SK-N-SH treated with all-trans-retinoic acid at 6 μM for 48 hours (cell line): ENCODE measurements at regions not wholly inside any gene's neighbourhood (a gene's known extent, or its start where the extent isn't known, plus 50 kb on each side); places are given as distances from the start of the nearest gene placed in this dataset.

ENCODE experiments used
- ARNTL ChIP-seq: fragments of 450-650 bp; formaldehyde crosslinking; IDR thresholded peaks from 2 replicates; pipeline ENCODE4 v1.5.0; 2020; ENCODE audit warnings: low read depth, mild to moderate bottlenecking, moderate library complexity, borderline replicate concordance
- ESRRG ChIP-seq: fragments of 250-450 bp; sonication (Bioruptor Pico); IDR thresholded peaks from 2 replicates; pipeline ENCODE4 v1.6.1; 2021; ENCODE audit warnings: mild to moderate bottlenecking
- OSR1 ChIP-seq: fragments of 250-450 bp; sonication (Bioruptor Pico); IDR thresholded peaks from 2 replicates; pipeline ENCODE4 v1.8.0; 2022; ENCODE audit warnings: moderate library complexity, mild to moderate bottlenecking, inconsistent platforms
- PATZ1 ChIP-seq: fragments of 250-450 bp; sonication (Bioruptor Pico); IDR thresholded peaks from 2 replicates; pipeline ENCODE4 v1.8.0; 2020; ENCODE audit warnings: mild to moderate bottlenecking, moderate library complexity, borderline replicate concordance
- TOX ChIP-seq: fragments of 250-450 bp; sonication (Bioruptor Pico); IDR thresholded peaks from 2 replicates; pipeline ENCODE4 v1.8.0; 2021; ENCODE audit warnings: mild to moderate bottlenecking, moderate library complexity, borderline replicate concordance
- ZFP3 ChIP-seq: fragments of 250-450 bp; sonication (Bioruptor Pico); IDR thresholded peaks from 2 replicates; pipeline ENCODE4 v1.5.0; 2020; ENCODE audit warnings: mild to moderate bottlenecking, moderate library complexity
- ZFP30 ChIP-seq: fragments of 450-650 bp; formaldehyde crosslinking; IDR thresholded peaks from 2 replicates; pipeline ENCODE4 v1.5.0; 2022; ENCODE audit warnings: mild to moderate bottlenecking, moderate library complexity

- no peak for TF ChIP-seq ZFP3
- TF ChIP-seq ARNTL (CRISPR knock-in tag), result no peak
- no peak for TF ChIP-seq ESRRG (CRISPR knock-in tag)
- TF ChIP-seq PATZ1 (CRISPR knock-in tag), result no peak
- TF ChIP-seq OSR1 (CRISPR knock-in tag), result no peak
- TF ChIP-seq ZFP30 (CRISPR knock-in tag), result no peak
- TF ChIP-seq TOX (CRISPR knock-in tag), result no peak
Observed at GRCh38 chr18:71958605-71959004, 585.5 kb downstream of the CBLN2 start.
